ENCODE measurements at regions not wholly inside any gene's neighbourhood (a gene's known extent, or its start where the extent isn't known, plus 50 kb on each side); places are given as distances from the start of the nearest gene placed in this dataset.
"Not testable (repeated sequence)": the region's sequence is repeated elsewhere in the genome, so short reads cannot be mapped to it uniquely, and the experiment has no call there.

DNA sequence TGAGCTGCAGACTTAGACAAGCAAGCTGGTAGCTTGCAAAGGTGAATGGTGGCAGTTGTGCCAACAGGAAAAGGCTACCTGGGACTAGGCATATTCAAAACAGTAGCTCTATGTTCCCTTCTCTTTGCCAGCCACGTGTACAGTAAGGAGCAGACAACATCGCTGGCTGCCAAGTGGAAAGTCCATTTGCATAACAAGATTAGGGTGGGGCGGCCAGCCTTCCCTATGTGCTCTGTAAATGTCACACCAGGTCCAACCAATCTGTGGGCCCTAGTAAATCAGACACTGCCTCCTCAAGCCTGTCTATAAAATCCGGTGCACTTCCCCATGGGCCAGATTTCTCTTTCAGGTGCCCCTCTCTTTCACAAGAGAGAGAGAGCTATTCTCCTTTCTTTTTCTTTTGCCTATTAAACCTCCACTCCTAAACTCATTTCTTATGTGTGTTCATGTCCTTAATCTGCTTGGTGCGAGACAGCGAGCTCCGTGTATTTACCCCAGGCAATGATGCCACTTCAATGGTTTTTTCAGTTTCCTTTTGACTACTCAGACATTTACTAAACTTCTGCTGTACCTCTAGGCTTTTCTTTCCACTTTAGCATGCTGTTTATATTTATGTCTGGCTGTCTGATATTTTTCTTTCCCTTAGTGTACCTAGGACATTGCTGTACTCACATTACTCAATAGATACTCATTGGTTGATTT lies 297.4 kb upstream of the GCFC2 start:
- DNase-seq (ENCODE audit: low read depth): no peak

DNA sequence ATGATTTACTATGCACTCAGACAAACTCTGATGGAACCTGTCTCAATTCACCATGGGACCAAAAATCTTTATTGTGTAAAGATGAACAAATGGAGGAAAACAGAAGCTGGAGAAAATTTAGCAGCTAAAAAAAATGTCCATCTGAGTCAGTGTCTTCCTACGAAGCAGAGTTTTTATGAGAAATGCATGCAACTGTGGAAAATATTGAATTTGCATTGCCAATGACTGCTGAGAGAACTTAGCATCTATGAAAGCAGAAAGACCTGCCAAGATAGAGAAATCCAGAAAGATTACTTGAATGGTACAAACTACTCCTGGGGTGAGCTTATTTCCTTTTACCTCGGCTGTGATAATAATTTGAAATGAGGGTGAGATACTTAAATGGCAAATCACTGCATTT lies 289.7 kb upstream of the GCFC2 start:
- no peak for DNase-seq (ENCODE audit: low read depth)

DNA sequence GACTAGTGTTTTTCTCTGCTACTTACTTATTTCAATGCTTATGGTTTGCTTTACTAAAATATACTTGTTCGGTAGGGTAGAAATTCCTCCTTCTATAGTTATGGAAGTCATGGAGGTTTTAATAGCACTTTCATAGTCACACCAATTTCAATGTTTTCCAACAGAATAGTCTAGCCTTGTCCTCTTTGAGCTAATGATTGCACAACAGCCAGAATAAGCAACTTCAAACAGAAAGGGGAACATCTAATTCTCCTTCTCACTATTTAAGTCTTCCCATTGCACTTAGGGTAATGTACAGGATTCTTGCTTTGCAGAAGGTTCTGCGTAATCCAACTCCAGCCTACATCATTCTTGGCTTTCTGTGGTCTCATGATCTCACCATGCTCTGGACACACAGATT lies 287.7 kb upstream of the GCFC2 start:
- DNase-seq (ENCODE audit: low read depth): no peak

DNA sequence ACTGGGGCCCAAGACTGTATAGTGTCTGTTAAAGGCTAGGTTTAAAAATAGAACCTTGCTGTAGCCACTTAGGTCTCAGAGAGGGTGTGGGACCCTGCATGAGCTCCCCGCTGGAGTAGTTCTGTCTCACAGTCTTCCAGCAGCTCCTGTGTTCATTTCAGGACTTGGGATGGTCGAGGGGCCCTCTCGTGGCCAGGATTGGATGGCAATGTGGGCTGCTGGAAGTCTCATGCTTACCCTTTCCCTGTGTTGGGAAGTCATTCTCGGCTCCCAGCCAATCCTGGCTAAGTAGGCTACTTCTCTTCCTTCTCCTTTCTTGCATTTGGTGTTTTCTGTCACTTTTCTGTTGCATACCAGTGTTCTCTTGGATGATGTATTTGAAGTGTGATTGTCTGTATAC lies 284.0 kb upstream of the GCFC2 start:
- no peak for DNase-seq (ENCODE audit: low read depth)

DNA sequence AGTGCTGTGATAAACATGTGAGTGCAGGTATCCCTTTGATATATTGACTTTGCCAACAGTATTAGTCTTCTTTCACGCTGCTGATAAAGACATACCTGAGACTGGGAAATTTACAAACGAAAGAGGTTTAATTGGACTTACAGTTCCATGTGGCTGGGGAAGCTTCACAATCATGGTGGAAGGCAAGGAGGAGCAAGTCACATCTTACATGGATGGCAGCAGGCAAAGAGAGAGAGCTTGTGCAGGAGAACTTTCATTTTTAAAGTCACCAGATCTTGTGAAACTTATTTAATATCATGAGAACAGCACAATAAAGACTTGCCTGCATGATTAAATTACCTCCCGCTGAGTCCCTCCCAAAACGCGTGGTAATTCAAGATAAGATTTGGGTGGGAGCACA lies 277.9 kb upstream of the GCFC2 start:
- not testable (repeated sequence) for DNase-seq (ENCODE audit: low read depth)

DNA sequence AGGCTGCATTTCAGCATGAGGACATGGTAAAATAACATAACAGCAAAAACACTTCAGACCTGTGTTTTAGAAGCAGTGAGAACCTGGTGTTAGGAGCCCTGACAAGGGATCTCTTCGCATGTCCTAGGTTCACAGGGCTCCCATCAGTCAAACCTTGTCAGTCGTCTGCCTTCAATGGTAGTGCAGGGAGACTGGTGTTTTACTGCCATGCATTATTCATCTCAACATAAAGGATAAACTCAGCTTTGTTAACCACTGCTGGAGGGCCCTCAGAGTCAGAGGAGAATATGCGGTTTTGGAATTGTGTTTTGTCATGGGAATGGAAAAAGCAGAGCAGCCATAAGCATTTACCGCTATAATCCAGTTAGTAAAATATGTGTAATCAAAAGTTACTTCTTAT lies 275.9 kb upstream of the GCFC2 start:
- no peak for DNase-seq (ENCODE audit: low read depth)

DNA sequence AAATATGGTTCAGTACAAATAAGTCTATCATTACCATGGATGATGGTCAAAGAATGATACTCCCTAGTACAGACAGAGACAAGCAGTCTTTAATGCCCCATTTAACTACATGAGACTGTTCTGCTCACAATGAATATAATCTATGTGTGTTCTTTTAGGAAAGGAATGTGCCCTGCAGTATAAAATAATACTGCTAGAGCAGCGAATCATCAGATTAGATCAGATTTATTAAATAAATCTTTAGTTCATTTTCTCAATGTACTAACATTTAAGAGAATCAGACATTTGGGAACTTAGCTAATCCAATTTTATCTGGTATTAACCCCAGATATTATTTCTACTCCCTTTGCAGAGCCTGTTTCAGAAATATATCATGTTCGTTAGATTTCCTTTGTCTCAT lies 272.0 kb upstream of the GCFC2 start:
- DNase-seq (ENCODE audit: low read depth): no peak

DNA sequence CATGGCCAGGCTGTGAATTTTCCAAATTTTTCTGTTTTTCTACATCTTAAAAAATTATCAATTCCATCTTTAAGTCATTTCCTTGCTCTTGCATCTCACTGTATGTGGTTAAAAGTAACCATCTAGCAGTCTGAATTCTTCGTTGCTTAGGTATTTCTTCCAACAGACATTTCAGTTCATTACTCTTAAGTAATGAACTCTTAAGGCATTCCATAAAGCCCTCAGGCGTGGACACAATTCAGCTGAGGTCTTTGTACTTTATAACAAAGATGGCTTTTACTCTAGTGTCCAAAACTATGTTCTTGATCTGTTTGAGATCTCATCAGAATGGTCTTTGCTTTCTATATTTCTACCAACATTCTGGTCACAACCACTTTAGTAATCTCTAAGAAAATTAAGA lies 253.9 kb upstream of the GCFC2 start:
- DNase-seq (ENCODE audit: low read depth): no peak

DNA sequence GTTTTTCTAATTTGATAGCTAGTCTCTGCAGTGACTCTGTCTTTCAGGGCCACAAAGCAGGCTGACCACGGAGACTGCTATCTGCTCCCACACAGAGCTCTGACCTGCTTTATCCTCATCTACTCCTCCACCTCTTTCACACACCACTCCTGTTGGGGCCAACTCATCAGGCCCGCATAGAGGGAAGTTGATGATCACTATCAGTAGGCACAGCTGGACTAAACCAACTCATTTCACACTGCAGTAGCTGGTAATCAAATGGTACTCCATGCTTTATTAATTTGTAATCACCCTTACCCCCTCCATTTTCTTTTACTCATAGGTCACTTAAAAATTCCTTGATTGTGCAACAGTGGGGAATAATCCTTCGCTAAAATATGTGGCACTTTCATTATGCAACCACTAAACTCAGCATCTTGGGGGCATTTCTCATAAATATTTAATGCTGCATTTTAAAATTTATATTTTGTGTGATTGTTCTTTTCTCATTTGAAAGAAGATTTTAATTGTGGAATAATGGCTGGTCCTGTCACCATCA lies 249.8 kb upstream of the GCFC2 start:
- no peak for DNase-seq (ENCODE audit: low read depth)

DNA sequence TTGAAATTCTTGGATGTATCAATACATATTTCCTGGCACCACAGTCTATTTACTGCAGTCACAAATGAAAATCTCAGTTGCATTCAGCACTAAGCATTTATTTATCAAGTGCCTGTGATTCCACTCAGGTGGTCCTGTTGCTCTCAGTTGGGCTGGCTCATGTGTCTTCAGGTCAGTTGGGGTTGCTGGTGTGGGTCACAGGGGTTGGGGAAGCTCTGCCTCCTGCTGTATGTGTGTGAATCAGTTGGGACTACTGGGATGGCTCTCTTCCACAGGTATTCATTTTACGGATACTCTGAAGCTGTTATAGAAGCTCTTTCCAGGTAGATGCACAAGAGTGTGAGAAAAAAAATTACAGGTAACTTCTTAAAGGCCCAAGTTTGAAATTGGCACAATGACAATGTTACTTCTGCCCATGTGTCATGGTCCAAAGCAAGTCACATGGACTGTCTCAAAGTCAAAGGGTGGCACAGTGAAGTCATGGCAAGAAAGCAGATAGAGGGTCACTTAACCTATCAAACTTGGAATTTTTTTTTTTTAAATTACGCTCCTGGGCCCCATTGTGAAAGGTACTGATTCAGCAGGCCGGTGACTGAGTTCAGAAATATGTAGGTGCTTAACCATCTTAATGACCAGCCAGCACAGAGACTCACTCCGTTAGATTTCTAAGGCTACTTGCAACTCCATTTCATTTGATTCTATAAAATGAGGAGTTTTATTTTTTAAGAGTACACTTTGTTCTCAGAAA lies 249.2 kb upstream of the GCFC2 start:
- DNase-seq (ENCODE audit: low read depth): no peak

DNA sequence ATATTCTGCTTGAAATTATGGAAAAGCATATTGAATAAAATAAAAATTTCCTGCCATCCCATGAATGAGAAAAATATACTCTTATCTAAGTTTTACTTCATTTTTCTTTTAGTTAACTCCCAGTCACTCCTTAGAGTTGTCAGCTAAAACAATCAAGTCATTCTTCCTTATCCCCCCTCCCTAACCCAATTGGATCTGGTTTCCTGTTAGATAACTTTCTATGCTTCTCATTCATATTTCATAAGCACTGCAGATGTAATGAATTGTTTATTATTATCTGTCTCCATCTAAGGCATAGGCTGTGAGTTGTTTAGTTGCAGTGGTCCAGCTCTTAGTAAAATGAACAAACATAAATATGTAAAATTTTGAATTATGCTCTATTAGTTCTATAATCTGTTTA lies 244.0 kb upstream of the GCFC2 start:
- DNase-seq (ENCODE audit: low read depth): no peak

DNA sequence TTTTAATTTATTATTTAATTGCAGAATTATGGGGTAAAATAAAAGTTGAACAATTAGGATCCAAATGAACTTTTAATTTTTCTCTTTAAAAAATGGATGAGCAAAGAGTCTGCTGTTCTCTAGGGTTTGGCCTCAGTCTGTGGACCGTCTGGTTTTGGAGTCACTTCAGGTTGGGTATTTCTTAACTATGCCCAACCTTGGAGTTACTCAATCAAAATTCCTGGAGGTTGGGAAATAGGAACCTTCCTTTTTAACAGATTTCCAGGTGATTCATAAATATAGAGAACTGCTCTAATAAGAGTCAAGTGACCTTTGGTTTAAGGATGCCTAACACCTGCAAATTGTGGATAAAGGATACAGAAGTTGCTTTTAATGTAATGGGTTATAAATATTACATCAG lies 241.5 kb upstream of the GCFC2 start:
- no peak for DNase-seq (ENCODE audit: low read depth)

DNA sequence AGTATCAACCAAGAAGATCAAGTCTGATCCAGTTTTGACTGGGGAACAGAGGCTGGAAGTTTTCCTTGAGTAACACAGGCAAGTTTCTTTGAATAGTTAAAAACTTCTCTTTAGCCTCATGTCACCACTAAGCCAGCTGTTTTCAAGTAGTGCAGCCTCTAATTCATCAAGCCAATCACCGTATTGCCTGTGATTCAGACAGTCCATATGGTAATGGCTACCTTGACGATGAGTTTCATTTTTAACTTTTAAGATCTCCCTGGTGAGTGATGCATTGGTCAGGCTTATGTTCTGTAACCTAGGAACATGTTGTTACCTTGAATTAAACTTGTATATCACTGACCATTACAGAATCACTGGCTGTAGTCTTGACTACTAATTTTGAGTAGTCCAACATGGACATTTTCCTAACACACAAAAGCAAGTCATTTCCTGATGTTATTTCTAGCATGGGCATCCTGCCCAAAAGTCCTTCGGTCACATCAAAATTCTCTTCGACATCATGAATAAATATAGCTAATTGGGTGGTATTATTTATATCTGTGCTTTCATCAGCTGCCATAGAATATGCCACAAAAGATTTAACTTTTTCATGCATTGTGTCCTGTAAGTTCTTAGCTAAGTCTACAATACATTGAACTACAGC lies 238.8 kb upstream of the GCFC2 start:
- no peak for DNase-seq (ENCODE audit: low read depth)

DNA sequence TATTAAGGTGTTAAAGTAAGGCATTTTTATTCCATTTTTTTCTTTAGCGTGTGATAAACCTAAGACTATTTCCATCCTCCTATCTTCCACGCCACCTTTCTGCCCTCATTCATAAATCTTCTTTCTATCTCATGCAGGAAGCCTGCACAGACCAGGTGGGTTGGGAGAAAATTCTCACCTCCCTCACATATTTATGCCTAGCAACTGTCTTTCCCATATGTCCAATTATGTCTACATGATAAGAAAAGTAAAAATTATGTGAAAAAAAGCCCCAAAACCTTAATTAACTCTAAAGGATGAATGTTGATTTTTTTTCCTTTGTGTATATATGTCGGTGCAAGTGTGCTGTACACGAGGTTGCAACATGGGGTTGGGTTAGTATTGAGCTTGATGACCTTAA lies 225.6 kb upstream of the GCFC2 start:
- no peak for DNase-seq (ENCODE audit: low read depth)

DNA sequence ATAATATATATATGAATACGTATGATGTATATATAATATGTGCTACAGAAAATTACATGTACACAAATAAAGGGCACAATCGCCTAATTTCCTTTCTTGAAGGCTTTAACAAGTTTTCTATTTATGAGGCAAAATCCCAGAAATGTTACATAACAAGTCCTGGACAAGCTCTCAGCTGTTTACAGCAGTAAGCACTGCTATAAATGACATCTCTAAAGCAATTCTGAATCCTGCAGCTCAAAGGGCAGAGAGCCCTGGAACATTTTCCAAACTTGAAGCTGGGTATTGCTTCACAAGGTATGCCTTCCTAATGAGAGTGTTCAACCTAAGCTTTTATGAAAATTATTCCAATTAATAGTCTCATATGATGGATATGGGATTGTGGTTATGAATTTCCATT lies 222.3 kb upstream of the GCFC2 start:
- no peak for DNase-seq (ENCODE audit: low read depth)

DNA sequence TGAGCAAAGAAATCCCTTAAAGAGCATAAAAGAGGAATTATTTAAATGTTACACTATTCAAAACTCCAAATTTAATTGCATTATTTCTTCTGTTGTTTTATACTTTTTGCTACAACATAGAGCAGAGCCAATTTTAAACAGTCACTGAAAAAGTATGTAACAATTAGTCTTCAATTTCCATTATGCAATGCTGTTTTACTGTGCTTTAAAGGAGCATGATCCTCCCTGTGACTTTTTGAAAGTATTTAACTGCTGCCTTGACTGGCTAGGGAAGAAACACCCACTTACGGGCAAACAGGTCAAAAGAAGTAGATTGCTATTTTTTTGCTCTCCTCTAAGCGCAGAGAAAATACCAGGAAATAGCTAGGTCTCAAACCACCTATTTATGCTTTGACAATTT lies 217.4 kb upstream of the GCFC2 start:
- no peak for DNase-seq (ENCODE audit: low read depth)

DNA sequence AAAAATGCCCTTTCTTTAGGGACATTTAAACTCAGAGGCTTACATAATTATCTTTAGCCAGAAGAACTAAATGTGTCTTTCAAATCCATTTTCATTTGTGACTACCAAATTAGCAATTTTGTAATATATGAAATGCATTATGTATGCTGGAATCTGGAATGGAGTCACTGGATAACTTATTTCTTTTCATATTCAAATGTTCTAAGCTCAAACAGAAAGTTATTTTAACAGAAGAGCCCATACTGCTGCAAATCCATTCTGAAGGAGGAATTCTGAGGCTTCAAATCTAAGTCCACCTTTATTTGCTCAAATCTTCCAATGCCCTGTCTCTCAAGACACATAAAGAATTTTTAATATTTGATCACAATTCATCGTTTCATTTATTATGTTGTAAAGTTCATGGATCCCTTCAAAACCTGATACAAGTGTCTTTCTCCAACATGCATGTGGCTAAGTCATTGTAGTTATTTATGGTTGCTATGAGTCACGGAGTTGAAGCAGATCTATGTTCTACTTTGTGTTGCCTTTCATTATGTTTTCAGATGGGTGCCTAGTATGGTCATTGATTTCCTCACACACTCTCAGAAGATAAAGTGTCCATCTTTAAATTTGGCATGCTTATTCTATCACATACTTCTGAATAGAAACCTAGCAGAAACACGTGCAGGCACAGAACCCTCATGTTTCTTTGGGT lies 214.8 kb upstream of the GCFC2 start:
- no peak for DNase-seq (ENCODE audit: low read depth)

DNA sequence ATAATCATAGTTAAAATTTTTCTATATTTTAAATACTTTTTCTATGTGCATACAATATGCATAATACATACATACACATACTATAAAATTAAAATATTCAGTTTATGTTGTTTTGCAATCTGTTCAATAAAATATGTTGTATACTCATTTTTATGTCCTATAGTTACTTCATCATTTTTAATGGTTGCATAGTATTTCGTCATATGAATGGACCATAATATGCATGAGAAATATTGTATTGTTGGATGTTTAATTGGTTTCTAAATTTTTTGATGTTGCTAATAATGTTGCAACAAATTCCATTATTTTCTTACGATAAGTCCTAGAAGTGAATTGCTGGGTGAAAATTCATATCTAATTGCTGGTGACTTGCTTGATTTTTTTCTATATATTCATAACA lies 211.5 kb upstream of the GCFC2 start:
- DNase-seq (ENCODE audit: low read depth): no peak

DNA sequence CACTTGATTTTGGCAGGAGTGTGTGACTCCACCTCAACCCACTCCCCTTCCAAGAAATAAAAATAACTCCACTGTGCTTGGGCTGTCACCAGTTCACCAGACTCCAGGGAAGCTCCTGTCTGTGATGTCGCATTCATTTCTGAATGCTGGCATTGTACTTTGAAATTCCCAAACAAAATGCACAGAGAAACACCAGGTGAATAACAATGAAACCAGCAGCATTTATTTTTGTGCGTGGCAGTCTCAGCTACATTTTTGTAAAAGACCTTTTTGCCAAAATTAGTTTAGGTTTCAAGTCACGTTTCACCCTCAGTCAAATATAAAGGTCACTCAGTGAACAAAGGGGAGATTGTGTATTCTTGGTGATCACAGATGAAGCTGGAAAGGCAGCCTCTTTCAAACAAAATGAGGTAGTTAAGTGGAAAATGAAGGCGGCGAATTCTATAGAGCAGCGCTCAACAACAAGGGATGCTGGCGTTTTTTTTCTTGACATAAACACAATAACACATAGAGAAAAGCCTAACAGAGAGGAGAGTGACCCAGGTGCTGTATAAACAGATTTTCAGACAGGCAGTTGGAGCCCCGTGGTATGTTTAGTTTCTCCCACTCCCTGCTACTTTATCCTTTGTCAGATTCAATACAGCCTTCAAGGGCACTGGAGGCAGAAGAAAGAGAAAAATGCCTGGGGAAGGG lies 210.3 kb upstream of the GCFC2 start:
- DNase-seq (ENCODE audit: low read depth): no peak

DNA sequence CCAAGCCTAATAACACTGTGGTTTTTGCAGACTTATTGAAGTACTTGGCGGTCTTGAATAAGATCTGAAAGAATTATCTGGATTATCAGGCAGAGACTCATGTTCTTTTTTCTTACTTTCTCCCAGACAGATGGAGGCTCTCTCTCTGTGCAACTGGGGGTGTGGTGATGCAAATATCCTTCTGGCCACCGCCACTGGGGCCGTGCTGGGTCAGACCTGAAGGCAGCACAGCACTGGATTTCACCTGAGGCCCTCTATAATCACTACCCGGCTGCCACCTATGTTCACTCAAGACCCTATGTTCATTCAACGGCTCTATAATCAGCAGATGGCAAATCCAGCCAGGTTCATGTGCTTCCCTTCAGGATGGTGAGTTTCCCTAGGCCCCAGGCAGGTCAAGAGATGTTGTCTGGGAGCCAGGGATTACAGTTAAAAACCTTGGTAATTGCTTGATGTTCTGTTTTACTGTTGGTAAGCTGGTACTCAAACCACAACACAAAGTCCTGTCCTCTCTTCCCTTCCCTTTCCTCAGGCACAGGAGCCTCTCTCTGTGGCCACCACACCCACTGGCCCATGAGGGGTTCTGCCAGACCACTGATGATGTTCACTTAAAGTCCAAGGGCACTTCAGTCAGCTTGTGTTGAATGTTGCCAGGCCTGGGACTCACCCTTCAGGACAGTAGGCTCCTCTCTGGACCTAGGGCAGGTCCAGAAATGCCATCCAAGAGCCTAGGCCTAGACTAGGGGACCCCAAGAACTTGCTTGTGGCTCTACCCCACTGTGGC lies 205.3 kb upstream of the GCFC2 start:
- no peak for DNase-seq (ENCODE audit: low read depth)

DNA sequence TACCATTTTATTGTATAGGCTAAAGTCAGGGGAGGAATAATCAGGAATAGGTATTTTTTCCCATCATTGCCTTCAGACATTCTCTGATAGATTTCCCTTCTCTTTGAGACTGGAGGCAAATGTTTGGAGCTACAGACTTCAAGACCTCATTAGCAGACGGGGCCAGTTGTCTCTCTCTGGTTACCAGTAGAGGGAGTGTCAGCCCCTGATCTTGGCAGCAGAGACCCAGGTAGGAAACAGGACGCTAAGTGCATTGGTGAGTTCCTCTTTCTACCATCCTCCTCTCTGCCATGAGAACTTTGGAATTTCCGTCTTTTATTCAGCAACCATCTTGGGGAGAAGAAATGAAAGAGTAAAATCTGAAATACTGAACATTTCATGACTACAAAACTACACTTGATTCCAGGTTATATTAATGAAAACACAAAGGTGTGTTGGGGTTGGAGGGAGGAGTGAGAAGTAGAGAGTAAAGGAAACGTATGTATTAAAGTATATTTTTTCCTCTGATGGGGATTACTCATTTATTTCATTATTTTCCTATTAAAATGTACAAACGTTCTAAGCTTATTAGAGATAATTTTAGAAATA lies 186.2 kb upstream of the GCFC2 start:
- DNase-seq (ENCODE audit: low read depth): no peak

All from non-pigmented ciliary epithelial cell (primary cell).